ENCODE measurements at regions not wholly inside any gene's neighbourhood (a gene's known extent, or its start where the extent isn't known, plus 50 kb on each side); places are given as distances from the start of the nearest gene placed in this dataset.

DNA sequence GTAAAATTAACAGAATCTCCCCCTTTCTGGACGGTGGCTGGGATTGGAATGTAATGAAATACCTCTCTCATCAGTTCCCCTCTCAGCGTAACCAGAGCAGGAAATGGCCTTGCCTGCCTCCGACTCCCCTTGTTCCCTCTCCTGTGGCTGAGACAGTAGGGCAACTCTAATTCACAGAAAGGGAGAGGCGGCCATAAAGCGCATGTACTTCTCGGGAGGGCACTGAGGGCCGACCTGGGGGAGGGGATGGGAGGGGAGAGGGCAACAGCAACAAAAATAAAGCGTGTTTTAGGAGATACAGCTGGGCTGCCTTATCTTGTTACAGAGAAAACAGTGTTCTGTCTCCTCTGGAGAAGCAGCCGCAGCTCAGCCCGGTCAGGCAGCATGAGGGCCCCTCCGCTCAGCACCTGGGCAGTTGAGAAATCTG lies 783.3 kb upstream of the ARRDC4 start:
- H3K4me3 ChIP-seq (ENCODE audit: low read depth, low read length), result peak overlapping the region; percentile 32
- peak; percentile 63 for DNase-seq (ENCODE audit: low read depth)
- TF ChIP-seq, protein P1, sequence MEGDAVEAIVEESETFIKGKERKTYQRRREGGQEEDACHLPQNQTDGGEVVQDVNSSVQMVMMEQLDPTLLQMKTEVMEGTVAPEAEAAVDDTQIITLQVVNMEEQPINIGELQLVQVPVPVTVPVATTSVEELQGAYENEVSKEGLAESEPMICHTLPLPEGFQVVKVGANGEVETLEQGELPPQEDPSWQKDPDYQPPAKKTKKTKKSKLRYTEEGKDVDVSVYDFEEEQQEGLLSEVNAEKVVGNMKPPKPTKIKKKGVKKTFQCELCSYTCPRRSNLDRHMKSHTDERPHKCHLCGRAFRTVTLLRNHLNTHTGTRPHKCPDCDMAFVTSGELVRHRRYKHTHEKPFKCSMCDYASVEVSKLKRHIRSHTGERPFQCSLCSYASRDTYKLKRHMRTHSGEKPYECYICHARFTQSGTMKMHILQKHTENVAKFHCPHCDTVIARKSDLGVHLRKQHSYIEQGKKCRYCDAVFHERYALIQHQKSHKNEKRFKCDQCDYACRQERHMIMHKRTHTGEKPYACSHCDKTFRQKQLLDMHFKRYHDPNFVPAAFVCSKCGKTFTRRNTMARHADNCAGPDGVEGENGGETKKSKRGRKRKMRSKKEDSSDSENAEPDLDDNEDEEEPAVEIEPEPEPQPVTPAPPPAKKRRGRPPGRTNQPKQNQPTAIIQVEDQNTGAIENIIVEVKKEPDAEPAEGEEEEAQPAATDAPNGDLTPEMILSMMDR (conservative IDR thresholded peaks at IDR 0.05; ENCODE audit: low read depth, low read length), result no peak

DNA sequence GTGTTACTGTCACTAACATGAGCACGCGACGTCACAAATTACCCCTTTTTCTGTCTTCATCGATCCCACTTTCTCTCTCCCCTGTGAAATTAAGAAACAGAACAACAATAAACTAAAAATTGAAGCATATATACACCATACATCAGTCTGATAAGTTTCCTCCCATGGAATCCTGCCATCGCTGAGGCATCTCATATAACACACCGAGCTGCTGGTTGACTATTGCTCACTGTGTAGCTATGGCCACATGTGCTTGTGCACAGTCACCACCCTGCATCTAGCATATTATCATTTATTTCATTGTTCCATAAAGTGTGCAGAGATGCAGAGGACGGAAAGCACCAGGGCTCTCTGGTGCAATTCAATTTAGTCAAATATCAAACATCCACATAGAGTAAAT lies 777.9 kb upstream of the ARRDC4 start:
- TF ChIP-seq, protein P1 (conservative IDR thresholded peaks at IDR 0.05; ENCODE audit: low read depth, low read length), result no peak
- no peak overlapping the region for H3K4me3 ChIP-seq (ENCODE audit: low read depth, low read length)
- DNase-seq (ENCODE audit: low read depth), result no peak

DNA sequence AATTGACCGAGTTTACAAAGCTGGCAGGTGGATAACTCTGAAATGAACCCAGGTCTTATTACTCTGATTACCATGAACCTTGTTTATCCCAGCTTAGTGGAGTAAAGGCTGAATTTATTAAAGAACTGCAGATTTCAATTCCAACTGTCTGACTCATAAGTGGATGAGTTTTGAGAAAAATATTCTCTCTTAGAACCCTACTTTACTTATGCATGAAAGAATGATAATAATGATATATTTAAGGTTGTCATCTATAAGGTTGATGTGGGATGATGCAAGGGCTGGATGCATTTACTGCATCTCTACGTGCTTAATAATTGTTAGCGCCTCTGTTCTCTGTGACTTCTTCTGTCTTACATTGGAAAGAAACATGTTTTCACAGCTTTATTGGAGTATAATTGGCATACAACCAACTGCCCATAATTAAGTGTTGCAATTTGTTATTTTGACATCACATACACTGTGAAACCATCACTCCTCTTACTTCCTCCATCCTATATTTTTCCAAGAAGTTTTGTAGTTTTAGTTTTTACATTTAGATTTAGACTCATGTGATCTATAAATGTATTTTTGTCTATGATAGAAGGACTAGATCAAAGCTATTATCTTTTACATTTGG lies 771.2 kb upstream of the ARRDC4 start:
- TF ChIP-seq, protein P1 (conservative IDR thresholded peaks at IDR 0.05; ENCODE audit: low read depth, low read length), result no peak
- peak; percentile 61 for DNase-seq (ENCODE audit: low read depth)
- H3K4me3 ChIP-seq (ENCODE audit: low read depth, low read length), result no peak overlapping the region

DNA sequence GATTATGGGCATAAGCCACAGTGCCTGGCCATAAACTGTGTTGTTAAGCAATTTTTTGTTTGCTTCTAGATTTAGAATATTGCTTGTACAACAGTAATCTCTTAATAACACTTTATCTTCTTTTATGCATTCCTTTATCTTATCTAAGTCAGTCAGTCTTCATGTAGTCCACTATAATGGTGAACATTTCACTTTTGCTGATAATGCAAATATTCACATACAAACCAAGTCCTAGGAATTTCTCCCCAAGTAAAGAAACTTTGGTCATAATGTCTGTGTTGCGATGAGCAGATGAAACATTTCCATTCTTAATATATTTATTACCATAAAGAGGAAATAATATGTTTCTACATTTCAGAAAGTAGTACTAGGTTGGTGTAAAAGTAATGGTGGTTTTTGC lies 765.8 kb upstream of the ARRDC4 start:
- TF ChIP-seq, protein P1 (conservative IDR thresholded peaks at IDR 0.05; ENCODE audit: low read depth, low read length), result no peak
- no peak overlapping the region for H3K4me3 ChIP-seq (ENCODE audit: low read depth, low read length)
- no peak for DNase-seq (ENCODE audit: low read depth)

DNA sequence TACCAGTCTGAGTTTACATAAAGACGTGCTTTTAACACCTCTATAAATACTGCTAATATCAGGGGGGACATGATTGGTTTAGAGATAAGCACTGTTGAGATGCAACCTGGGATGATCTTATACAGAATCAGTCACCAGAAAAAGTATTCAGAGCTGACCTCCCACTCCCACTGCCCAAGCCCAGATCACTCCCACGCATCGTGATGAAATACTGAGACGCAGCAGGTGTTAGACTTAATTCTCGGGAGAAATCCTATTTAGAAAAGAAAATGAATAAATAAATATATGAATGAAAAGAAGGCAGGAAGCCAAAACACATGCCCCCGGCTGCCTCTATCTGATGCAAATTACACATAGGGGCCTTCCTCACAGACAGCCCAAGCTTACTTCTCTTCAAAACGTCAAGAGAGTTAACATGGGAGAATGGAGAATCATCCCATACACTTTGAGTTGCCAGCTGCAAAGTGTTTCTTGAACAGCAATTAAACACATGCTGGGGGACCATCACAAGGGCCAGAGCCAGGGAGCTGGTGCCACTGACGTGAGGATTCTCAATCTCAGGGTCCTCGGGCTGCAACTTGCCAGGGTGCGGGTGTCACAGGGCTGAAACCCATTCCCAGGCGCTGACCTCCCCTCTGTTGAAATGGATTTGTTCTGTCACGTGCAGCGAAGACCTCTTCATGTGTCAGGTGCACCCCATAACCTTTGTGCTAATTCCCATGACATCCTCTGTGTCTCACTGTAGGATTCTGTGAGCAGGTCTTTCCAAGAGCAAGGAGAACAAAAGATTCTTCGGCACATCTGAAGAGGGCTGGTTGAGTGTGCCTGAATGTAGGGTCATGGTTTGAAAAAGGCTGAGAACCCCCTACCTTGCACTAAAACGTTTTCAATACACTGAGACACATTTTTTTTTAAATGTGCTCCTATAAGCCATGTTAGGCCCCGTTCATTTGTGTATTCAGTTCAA lies 764.2 kb upstream of the ARRDC4 start:
- no peak overlapping the region for H3K4me3 ChIP-seq (ENCODE audit: low read depth, low read length)
- TF ChIP-seq, protein P1 (conservative IDR thresholded peaks at IDR 0.05; ENCODE audit: low read depth, low read length), result no peak
- DNase-seq (ENCODE audit: low read depth), result no peak

DNA sequence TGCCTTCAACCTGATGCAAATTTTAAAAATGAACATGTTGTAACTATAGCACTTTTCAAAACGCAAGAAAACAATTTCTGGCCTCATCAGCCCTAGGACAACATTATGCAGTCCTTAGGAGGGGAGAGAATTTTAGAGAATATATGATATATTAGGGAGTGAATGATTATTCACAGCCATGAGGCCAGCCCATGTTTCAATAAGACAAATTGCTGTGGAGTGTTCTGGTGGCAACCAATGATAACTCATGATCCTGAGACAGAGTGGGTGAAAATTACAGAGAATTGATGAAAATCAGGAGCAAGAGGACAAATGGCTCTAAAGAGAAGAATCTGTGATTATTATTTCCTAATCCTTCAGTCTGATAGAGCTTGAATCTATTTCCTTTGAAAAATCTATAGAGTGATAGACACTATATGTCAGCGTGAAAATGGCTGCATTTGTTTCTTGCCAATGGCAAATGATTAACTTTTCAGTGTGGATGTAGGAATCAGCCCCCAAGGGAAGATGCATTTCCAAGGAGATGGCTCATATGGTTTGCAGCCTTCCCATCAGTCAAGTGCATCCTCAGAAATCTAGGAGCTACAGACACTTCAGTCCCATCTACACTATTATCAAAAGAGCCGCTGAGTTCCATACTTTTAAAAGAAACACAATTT lies 761.0 kb upstream of the ARRDC4 start:
- no peak for DNase-seq (ENCODE audit: low read depth)
- H3K4me3 ChIP-seq (ENCODE audit: low read depth, low read length), result no peak overlapping the region
- TF ChIP-seq, protein P1 (conservative IDR thresholded peaks at IDR 0.05; ENCODE audit: low read depth, low read length), result no peak
